ENCODE measurements at regions not wholly inside any gene's neighbourhood (a gene's known extent, or its start where the extent isn't known, plus 50 kb on each side); places are given as distances from the start of the nearest gene placed in this dataset.

DNA sequence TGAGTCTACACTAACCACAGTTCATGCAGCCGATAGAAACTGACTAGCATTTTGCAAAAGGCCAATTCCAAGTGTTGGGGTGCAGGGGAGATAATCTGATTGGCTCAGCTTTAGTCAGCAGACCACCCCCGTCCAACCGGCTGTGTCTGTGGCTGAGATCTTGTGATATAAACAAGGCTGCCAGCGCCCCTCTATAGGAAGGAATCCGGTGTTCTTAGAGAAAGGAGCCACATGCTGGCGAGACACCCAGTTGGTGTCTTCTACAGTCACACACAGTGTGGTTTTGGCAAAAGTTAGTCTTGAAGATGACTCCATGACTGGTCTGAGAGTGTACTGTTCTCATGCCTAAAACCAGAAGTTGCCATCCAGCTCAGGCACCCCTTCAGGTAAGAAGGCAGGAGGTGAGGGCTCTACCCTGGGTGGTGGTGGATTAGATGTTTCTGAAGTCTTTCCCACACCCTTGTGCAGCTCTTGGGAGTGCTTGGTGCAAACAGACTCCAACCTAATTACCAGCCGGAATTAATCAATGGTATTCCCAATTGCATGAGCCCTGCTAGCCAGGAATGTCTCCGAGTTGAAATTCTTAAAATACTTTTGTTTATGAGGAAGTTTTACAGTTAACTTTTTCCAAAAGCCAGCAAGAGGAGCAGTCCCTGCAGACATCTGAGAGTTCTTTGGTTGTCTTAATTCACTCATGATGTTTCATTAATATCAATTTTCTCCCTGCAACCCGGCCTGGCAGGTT, 172.3 kb upstream of the IRX6 start:
- Histone ChIP-seq H2AFZ (ENCODE audit: control insufficient read depth, low read length) (no peak overlapping the region), H3K9me3 (ENCODE audit: control insufficient read depth, low read depth, low read length) (no peaks in the 10 kb centered on the region), H4K20me1 (ENCODE audit: control insufficient read depth, extremely low read depth, insufficient read depth, low read length) (no peaks in the 10 kb centered on the region), H3K4me1 (ENCODE audit: control insufficient read depth, extremely low read depth, insufficient read depth, low read length) (no peaks in the 10 kb centered on the region), H3K9ac (ENCODE audit: control insufficient read depth, extremely low read depth, insufficient read depth, low read length) (no peak overlapping the region), H3K4me3 (ENCODE audit: control insufficient read depth in 2 of 3, extremely low read depth in 1 of 3, insufficient read depth in 2 of 3, low read depth in 1 of 3, low read length in 3 of 3) (no peak overlapping the region), H3K36me3 (ENCODE audit: control insufficient read depth in 2 of 2, extremely low read depth in 1 of 2, insufficient read depth in 2 of 2, low read length in 2 of 2) (no peaks in the 10 kb centered on the region), H3K9me1 (ENCODE audit: control insufficient read depth, extremely low read depth, insufficient read depth, low read length) (no peaks in the 10 kb centered on the region), H3K27me3 (ENCODE audit: control insufficient read depth, extremely low read depth, insufficient read depth, low read length) (no peaks in the 10 kb centered on the region), H3K4me2 (ENCODE audit: control insufficient read depth, extremely low read depth, insufficient read depth, low read depth, low read length) (no peak overlapping the region), H3K27ac (ENCODE audit: control insufficient read depth, insufficient read depth, low read length) (no peak overlapping the region), H3K79me2 (ENCODE audit: control insufficient read depth, insufficient read depth, low read length) (no peaks in the 10 kb centered on the region)
- no peak for TF ChIP-seq EZH2 (IDR thresholded peaks at IDR 0.05; ENCODE audit: low read length)
- TF ChIP-seq, protein P1, sequence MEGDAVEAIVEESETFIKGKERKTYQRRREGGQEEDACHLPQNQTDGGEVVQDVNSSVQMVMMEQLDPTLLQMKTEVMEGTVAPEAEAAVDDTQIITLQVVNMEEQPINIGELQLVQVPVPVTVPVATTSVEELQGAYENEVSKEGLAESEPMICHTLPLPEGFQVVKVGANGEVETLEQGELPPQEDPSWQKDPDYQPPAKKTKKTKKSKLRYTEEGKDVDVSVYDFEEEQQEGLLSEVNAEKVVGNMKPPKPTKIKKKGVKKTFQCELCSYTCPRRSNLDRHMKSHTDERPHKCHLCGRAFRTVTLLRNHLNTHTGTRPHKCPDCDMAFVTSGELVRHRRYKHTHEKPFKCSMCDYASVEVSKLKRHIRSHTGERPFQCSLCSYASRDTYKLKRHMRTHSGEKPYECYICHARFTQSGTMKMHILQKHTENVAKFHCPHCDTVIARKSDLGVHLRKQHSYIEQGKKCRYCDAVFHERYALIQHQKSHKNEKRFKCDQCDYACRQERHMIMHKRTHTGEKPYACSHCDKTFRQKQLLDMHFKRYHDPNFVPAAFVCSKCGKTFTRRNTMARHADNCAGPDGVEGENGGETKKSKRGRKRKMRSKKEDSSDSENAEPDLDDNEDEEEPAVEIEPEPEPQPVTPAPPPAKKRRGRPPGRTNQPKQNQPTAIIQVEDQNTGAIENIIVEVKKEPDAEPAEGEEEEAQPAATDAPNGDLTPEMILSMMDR (optimal IDR thresholded peaks at IDR 0.05 in 1 of 3, IDR thresholded peaks at IDR 0.05 in 1 of 3, conservative IDR thresholded peaks at IDR 0.05 in 1 of 3; ENCODE audit: extremely low read depth in 1 of 3, insufficient read depth in 2 of 3, low read length in 3 of 3), result no peak
- dilution Hi-C loops (cut with MboI; ENCODE audit: extremely low pct_ligation_motif_present, low sequenced_read_pairs), result no loop called here
- no peak for FAIRE-seq
- no peak for DNase-seq (ENCODE audit: low read depth, low spot score)

- Histone ChIP-seq H3K9ac (ENCODE audit: control insufficient read depth, extremely low read depth, insufficient read depth, low read length) (no peak overlapping the region), H3K4me2 (ENCODE audit: control insufficient read depth, extremely low read depth, insufficient read depth, low read depth, low read length) (no peak overlapping the region), H3K4me1 (ENCODE audit: control insufficient read depth, extremely low read depth, insufficient read depth, low read length) (no peaks in the 10 kb centered on the region), H3K27me3 (ENCODE audit: control insufficient read depth, extremely low read depth, insufficient read depth, low read length) (no peaks in the 10 kb centered on the region), H3K4me3 (ENCODE audit: control insufficient read depth in 2 of 3, extremely low read depth in 1 of 3, insufficient read depth in 2 of 3, low read depth in 1 of 3, low read length in 3 of 3) (no peak overlapping the region), H3K9me1 (ENCODE audit: control insufficient read depth, extremely low read depth, insufficient read depth, low read length) (no peaks in the 10 kb centered on the region), H3K79me2 (ENCODE audit: control insufficient read depth, insufficient read depth, low read length) (no peaks in the 10 kb centered on the region), H2AFZ (ENCODE audit: control insufficient read depth, low read length) (no peak overlapping the region), H4K20me1 (ENCODE audit: control insufficient read depth, extremely low read depth, insufficient read depth, low read length) (no peaks in the 10 kb centered on the region), H3K27ac (ENCODE audit: control insufficient read depth, insufficient read depth, low read length) (no peak overlapping the region), H3K9me3 (ENCODE audit: control insufficient read depth, low read depth, low read length) (no peaks in the 10 kb centered on the region), H3K36me3 (ENCODE audit: control insufficient read depth in 2 of 2, extremely low read depth in 1 of 2, insufficient read depth in 2 of 2, low read length in 2 of 2) (no peaks in the 10 kb centered on the region)
- DNase-seq (ENCODE audit: low read depth, low spot score) (no peak), FAIRE-seq (no peak)
- TF ChIP-seq EZH2 (IDR thresholded peaks at IDR 0.05; ENCODE audit: low read length), result no peak
- TF ChIP-seq, protein P1 (optimal IDR thresholded peaks at IDR 0.05 in 1 of 3, IDR thresholded peaks at IDR 0.05 in 1 of 3, conservative IDR thresholded peaks at IDR 0.05 in 1 of 3; ENCODE audit: extremely low read depth in 1 of 3, insufficient read depth in 2 of 3, low read length in 3 of 3), result no peak
- dilution Hi-C loops (cut with MboI; ENCODE audit: extremely low pct_ligation_motif_present, low sequenced_read_pairs), result no loop called here
Measured at GRCh38 chr16:55152875-55153390, 171.1 kb upstream of the IRX6 start.
